Smooth muscle cell (in vitro differentiated cells): ENCODE measurements at regions not wholly inside any gene's neighbourhood (a gene's known extent, or its start where the extent isn't known, plus 50 kb on each side); places are given as distances from the start of the nearest gene placed in this dataset.

ENCODE experiments used
- DNase-seq: peaks from one replicate; lab custom pipeline; 2025; ENCODE audit not compliant: unreplicated experiment; lab: John Stamatoyannopoulos, UW
- H2AFZ ChIP-seq: fragments of 200-600 bp; sonication (generic); 2 replicates; pipeline ENCODE4 v1.6.0; 2016; ENCODE audit warnings: antibody characterized with exemption, low read depth, mild to moderate bottlenecking
- H3F3A ChIP-seq: fragments of 200-600 bp; sonication (generic); 2 replicates; pipeline ENCODE4 v1.6.0; 2017; ENCODE audit warnings: antibody characterized with exemption, low read depth
- H3K27ac ChIP-seq: fragments of 200-600 bp; sonication (generic); 2 replicates; pipeline ENCODE4 v1.5.1; 2016; ENCODE audit warnings: low read depth, mild to moderate bottlenecking
- H3K27me3 ChIP-seq: fragments of 200-600 bp; sonication (generic); 2 replicates; pipeline ENCODE4 v1.6.1; 2016; ENCODE audit warnings: low read depth, mild to moderate bottlenecking
- H3K36me3 ChIP-seq: fragments of 200-600 bp; sonication (generic); 2 replicates; pipeline ENCODE4 v1.5.1; 2016; ENCODE audit warnings: low read depth
- H3K4me1 ChIP-seq: fragments of 200-600 bp; sonication (generic); 2 replicates; pipeline ENCODE4 v1.5.1; 2016; ENCODE audit warnings: low read depth
- H3K4me2 ChIP-seq: fragments of 200-600 bp; sonication (generic); 2 replicates; pipeline ENCODE4 v1.6.0; 2016; ENCODE audit warnings: mild to moderate bottlenecking
- H3K4me3 ChIP-seq: fragments of 200-600 bp; sonication (generic); 2 replicates; pipeline ENCODE4 v1.5.1; 2016; ENCODE audit warnings: mild to moderate bottlenecking
- H3K79me2 ChIP-seq: fragments of 200-600 bp; sonication (generic); 2 replicates; pipeline ENCODE4 v1.6.0; 2016; ENCODE audit warnings: low read depth, mild to moderate bottlenecking
- H3K9ac ChIP-seq: fragments of 200-600 bp; sonication (generic); 2 replicates; pipeline ENCODE4 v1.6.0; 2016; ENCODE audit warnings: low read depth
- H3K9me3 ChIP-seq: fragments of 200-600 bp; sonication (generic); replicated peaks from 2 replicates; pipeline ENCODE4 v1.5.1; 2016; ENCODE audit warnings: low read depth
- H4K20me1 ChIP-seq: fragments of 200-600 bp; sonication (generic); 2 replicates; pipeline ENCODE4 v1.6.0; 2016; ENCODE audit warnings: low read depth
- WGBS: methylation state at CpG from one replicate; pipeline ENCODE4 v1.1.7; 2016; ENCODE audit warnings: low lambda C conversion rate; 5-methylcytosine and 5-hydroxymethylcytosine counted together
- TF ChIP-seq, protein P1 (sequence below): fragments of 200-600 bp; sonication (generic); IDR thresholded peaks from 2 replicates; pipeline ENCODE4 v1.5.1; 2017; ENCODE audit warnings: borderline replicate concordance, mild to moderate bottlenecking, antibody characterized with exemption; ENCODE audit not compliant: insufficient read depth, poor library complexity, severe bottlenecking

GRCh38 chr13:90541346-90541745, 806.1 kb upstream of the MIR17HG start:
- DNase-seq = no peak
- no peak overlapping the region for H3K4me2 ChIP-seq
- H3K79me2 ChIP-seq = no peaks in the 10 kb centered on the region
- no peaks in the 10 kb centered on the region for H3K27me3 ChIP-seq
- H3K4me1 ChIP-seq = no peaks in the 10 kb centered on the region
- TF ChIP-seq, protein P1, sequence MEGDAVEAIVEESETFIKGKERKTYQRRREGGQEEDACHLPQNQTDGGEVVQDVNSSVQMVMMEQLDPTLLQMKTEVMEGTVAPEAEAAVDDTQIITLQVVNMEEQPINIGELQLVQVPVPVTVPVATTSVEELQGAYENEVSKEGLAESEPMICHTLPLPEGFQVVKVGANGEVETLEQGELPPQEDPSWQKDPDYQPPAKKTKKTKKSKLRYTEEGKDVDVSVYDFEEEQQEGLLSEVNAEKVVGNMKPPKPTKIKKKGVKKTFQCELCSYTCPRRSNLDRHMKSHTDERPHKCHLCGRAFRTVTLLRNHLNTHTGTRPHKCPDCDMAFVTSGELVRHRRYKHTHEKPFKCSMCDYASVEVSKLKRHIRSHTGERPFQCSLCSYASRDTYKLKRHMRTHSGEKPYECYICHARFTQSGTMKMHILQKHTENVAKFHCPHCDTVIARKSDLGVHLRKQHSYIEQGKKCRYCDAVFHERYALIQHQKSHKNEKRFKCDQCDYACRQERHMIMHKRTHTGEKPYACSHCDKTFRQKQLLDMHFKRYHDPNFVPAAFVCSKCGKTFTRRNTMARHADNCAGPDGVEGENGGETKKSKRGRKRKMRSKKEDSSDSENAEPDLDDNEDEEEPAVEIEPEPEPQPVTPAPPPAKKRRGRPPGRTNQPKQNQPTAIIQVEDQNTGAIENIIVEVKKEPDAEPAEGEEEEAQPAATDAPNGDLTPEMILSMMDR = no peak
- no peaks in the 10 kb centered on the region for H3K9me3 ChIP-seq
- no peaks in the 10 kb centered on the region for H3K36me3 ChIP-seq
- H3F3A ChIP-seq = no peaks in the 10 kb centered on the region
- no peaks in the 10 kb centered on the region for H4K20me1 ChIP-seq
- H3K4me3 ChIP-seq = no peak overlapping the region
- H3K9ac ChIP-seq = no peak overlapping the region
- no peak overlapping the region for H3K27ac ChIP-seq
- no peak overlapping the region for H2AFZ ChIP-seq

- no peaks in the 10 kb centered on the region for H4K20me1 ChIP-seq
- H3K27me3 ChIP-seq = no peaks in the 10 kb centered on the region
- no peaks in the 10 kb centered on the region for H3K36me3 ChIP-seq
- H3K4me2 ChIP-seq = no peak overlapping the region
- no peak for DNase-seq
- no peak overlapping the region for H3K4me3 ChIP-seq
- H3K4me1 ChIP-seq = no peaks in the 10 kb centered on the region
- TF ChIP-seq, protein P1 = no peak
- H3K9me3 ChIP-seq = no peaks in the 10 kb centered on the region
- 93% methylated on average over 4 of the region's 4 CpGs for WGBS
- no peaks in the 10 kb centered on the region for H3F3A ChIP-seq
- no peaks in the 10 kb centered on the region for H3K79me2 ChIP-seq
- no peak overlapping the region for H3K9ac ChIP-seq
- no peak overlapping the region for H3K27ac ChIP-seq
- H2AFZ ChIP-seq = no peak overlapping the region
Measured at GRCh38 chr13:90542959-90543505, 804.5 kb upstream of the MIR17HG start.

- WGBS = 96% methylated on average over 4 of the region's 4 CpGs
- H2AFZ ChIP-seq = no peak overlapping the region
- DNase-seq = no peak
- H3K79me2 ChIP-seq = no peaks in the 10 kb centered on the region
- H3K9ac ChIP-seq = no peak overlapping the region
- H3K27me3 ChIP-seq = no peaks in the 10 kb centered on the region
- TF ChIP-seq, protein P1 = no peak
- no peaks in the 10 kb centered on the region for H3F3A ChIP-seq
- H3K9me3 ChIP-seq = no peaks in the 10 kb centered on the region
- H3K4me3 ChIP-seq = no peak overlapping the region
- no peak overlapping the region for H3K27ac ChIP-seq
- H4K20me1 ChIP-seq = no peaks in the 10 kb centered on the region
- H3K4me1 ChIP-seq = no peaks in the 10 kb centered on the region
- no peaks in the 10 kb centered on the region for H3K36me3 ChIP-seq
- no peak overlapping the region for H3K4me2 ChIP-seq
Measured at GRCh38 chr13:90545070-90545840, 802.2 kb upstream of the MIR17HG start.
